MM.1S (cell line): ENCODE measurements at regions not wholly inside any gene's neighbourhood (a gene's known extent, or its start where the extent isn't known, plus 50 kb on each side); places are given as distances from the start of the nearest gene placed in this dataset.

Experiments used
- DNase-seq: peaks from one replicate; pipeline ENCODE4 v3.0.0-alpha.2; 2015
- H2AFZ ChIP-seq: fragments of 300-600 bp; sonication (generic); 2 replicates; pipeline ENCODE4 v1.6.0; 2016; ENCODE audit warnings: antibody characterized with exemption, low read length
- H3F3A ChIP-seq: fragments of 300-600 bp; sonication (generic); 2 replicates; pipeline ENCODE4 v1.6.1; 2016; ENCODE audit warnings: mild to moderate bottlenecking, antibody characterized with exemption, low read length, moderate library complexity, mixed read lengths; ENCODE audit not compliant: insufficient read depth
- H3K27ac ChIP-seq: fragments of 300-600 bp; sonication (generic); 2 replicates; pipeline ENCODE4 v1.5.1; 2016; ENCODE audit warnings: mild to moderate bottlenecking, low read length
- H3K27me3 ChIP-seq: fragments of 300-600 bp; sonication (generic); replicated peaks from 2 replicates; pipeline ENCODE4 v1.6.0; 2016; ENCODE audit warnings: low read length; ENCODE audit not compliant: insufficient read depth
- H3K36me3 ChIP-seq: fragments of 300-600 bp; sonication (generic); replicated peaks from 2 replicates; pipeline ENCODE4 v1.6.1; 2016; ENCODE audit warnings: mild to moderate bottlenecking, low read length, mixed read lengths; ENCODE audit not compliant: insufficient read depth
- H3K4me1 ChIP-seq: fragments of 300-600 bp; sonication (generic); 2 replicates; pipeline ENCODE4 v1.6.1; 2016; ENCODE audit warnings: low read length, mixed read lengths
- H3K4me2 ChIP-seq: fragments of 300-600 bp; sonication (generic); 2 replicates; pipeline ENCODE4 v1.6.0; 2016; ENCODE audit warnings: low read depth, low read length
- H3K4me3 ChIP-seq: fragments of 300-600 bp; sonication (generic); 2 replicates; pipeline ENCODE4 v1.5.1; 2016; ENCODE audit warnings: low read length, mixed read lengths
- H3K79me2 ChIP-seq: fragments of 300-600 bp; sonication (generic); 2 replicates; pipeline ENCODE4 v1.6.1; 2016; ENCODE audit warnings: mixed run types, low read length, mixed read lengths
- H3K9ac ChIP-seq: fragments of 300-600 bp; sonication (generic); 2 replicates; pipeline ENCODE4 v1.6.1; 2016; ENCODE audit warnings: low read length, mixed read lengths
- H3K9me2 ChIP-seq: fragments of 300-600 bp; sonication (generic); replicated peaks from 2 replicates; pipeline ENCODE4 v1.6.1; 2016; ENCODE audit warnings: mild to moderate bottlenecking, low read length, mixed read lengths; ENCODE audit not compliant: insufficient read depth
- H3K9me3 ChIP-seq: fragments of 300-600 bp; sonication (generic); replicated peaks from 2 replicates; pipeline ENCODE4 v1.6.1; 2016; ENCODE audit warnings: mild to moderate bottlenecking, low read length, mixed read lengths; ENCODE audit not compliant: insufficient read depth
- H4K20me1 ChIP-seq: fragments of 300-600 bp; sonication (generic); 2 replicates; pipeline ENCODE4 v1.6.1; 2016; ENCODE audit warnings: mild to moderate bottlenecking, low read length, moderate library complexity, mixed read lengths; ENCODE audit not compliant: insufficient read depth
- CTCF ChIP-seq: fragments of 300-600 bp; sonication (generic); IDR thresholded peaks from 2 replicates; pipeline ENCODE4 v1.5.1; 2016; ENCODE audit warnings: antibody characterized with exemption, low read length, mixed read lengths
- EZH2 ChIP-seq: fragments of 300-600 bp; sonication (generic); optimal IDR thresholded peaks from 2 replicates; pipeline ENCODE3; 2017; ENCODE audit warnings: low read depth, mild to moderate bottlenecking, antibody characterized with exemption, low read length, mixed read lengths
- EZH2phosphoT487 ChIP-seq: fragments of 300-600 bp; sonication (generic); IDR thresholded peaks from 2 replicates; pipeline ENCODE4 v1.6.1; 2018; ENCODE audit warnings: antibody characterized with exemption, low read length

- no peak overlapping the region for H3K27ac ChIP-seq
- no peak for DNase-seq
- H3K79me2 ChIP-seq: no peaks in the 10 kb centered on the region
- H2AFZ ChIP-seq: no peak overlapping the region
- no peaks in the 10 kb centered on the region for H3K9me2 ChIP-seq
- TF ChIP-seq EZH2phosphoT487 (no peak), EZH2 (no peak), CTCF (no peak)
- H3K4me1 ChIP-seq: no peaks in the 10 kb centered on the region
- H3F3A ChIP-seq: no peaks in the 10 kb centered on the region
- H3K27me3 ChIP-seq: no peaks in the 10 kb centered on the region
- no peaks in the 10 kb centered on the region for H3K9me3 ChIP-seq
- no peaks in the 10 kb centered on the region for H4K20me1 ChIP-seq
- H3K4me2 ChIP-seq: no peak overlapping the region
- H3K36me3 ChIP-seq: no peaks in the 10 kb centered on the region
- H3K4me3 ChIP-seq: no peak overlapping the region
- no peak overlapping the region for H3K9ac ChIP-seq
These were observed 75.6 kb upstream of the MSX1 start for GRCh38 chr4:4783847-4784246.

- Histone ChIP-seq H3K79me2 (no peaks in the 10 kb centered on the region), H3K4me3 (no peak overlapping the region), H3K4me1 (no peaks in the 10 kb centered on the region), H3K36me3 (no peaks in the 10 kb centered on the region), H3F3A (no peaks in the 10 kb centered on the region), H3K27ac (no peak overlapping the region), H3K9me2 (no peaks in the 10 kb centered on the region), H3K9ac (no peak overlapping the region), H3K4me2 (no peak overlapping the region), H4K20me1 (no peaks in the 10 kb centered on the region), H3K9me3 (no peaks in the 10 kb centered on the region), H2AFZ (no peak overlapping the region), H3K27me3 (no peaks in the 10 kb centered on the region)
- TF ChIP-seq EZH2phosphoT487 (no peak), EZH2 (no peak), CTCF (no peak)
- no peak for DNase-seq
These were observed 76.5 kb upstream of the MSX1 start for GRCh38 chr4:4782969-4783368.

GRCh38 chr4:4781936-4782707 is 77.3 kb upstream of the MSX1 start:
- DNase-seq: no peak
- Histone ChIP-seq H3K9ac (no peak overlapping the region), H3K9me2 (no peaks in the 10 kb centered on the region), H3K27me3 (no peaks in the 10 kb centered on the region), H3K79me2 (no peaks in the 10 kb centered on the region), H3K36me3 (no peaks in the 10 kb centered on the region), H3K4me3 (no peak overlapping the region), H4K20me1 (no peaks in the 10 kb centered on the region), H3F3A (no peaks in the 10 kb centered on the region), H3K4me2 (no peak overlapping the region), H2AFZ (no peak overlapping the region), H3K9me3 (no peaks in the 10 kb centered on the region), H3K27ac (no peak overlapping the region), H3K4me1 (no peaks in the 10 kb centered on the region)
- no peak for TF ChIP-seq EZH2
- no peak for TF ChIP-seq CTCF
- TF ChIP-seq EZH2phosphoT487: no peak
